ENCODE measurements at regions not wholly inside any gene's neighbourhood (a gene's known extent, or its start where the extent isn't known, plus 50 kb on each side); places are given as distances from the start of the nearest gene placed in this dataset.
"Not testable (repeated sequence)": the region's sequence is repeated elsewhere in the genome, so short reads cannot be mapped to it uniquely, and the experiment has no call there.

GRCh38 chr20:1747953-1748577 lies 90.5 kb upstream of the SIRPG start:
- no peak overlapping the region for H3K27ac Mint-ChIP-seq
- intact Hi-C loops (cut with micrococcal nuclease): no loop called here
- POLR2A ChIA-PET (ENCODE audit: partially characterized antibody): no interaction called here
- H3K9me3 Mint-ChIP-seq: peaks cover 0 to 17% (median 11%) of the 10 kb centered on the region in 8 donors
- no peaks in the 10 kb centered on the region for H3K27me3 ChIP-seq (ENCODE audit: insufficient read depth, low read length)
- no peak for DNase-seq
- H3K4me1 Mint-ChIP-seq: no peaks in the 10 kb centered on the region
- CTCF ChIA-PET (ENCODE audit: partially characterized antibody): no interaction called here
- H3K4me3 ChIP-seq (ENCODE audit: low read length in 2 of 2): no peak overlapping the region
- H3K27me3 Mint-ChIP-seq: peaks cover 2 to 6% of the 10 kb centered on the region in 2 donors
- H3K4me1 ChIP-seq (ENCODE audit: insufficient read depth, low read length): no peaks in the 10 kb centered on the region
- H3K36me3 ChIP-seq (ENCODE audit: insufficient read depth, low read length): no peaks in the 10 kb centered on the region
- H3K36me3 Mint-ChIP-seq: no peaks in the 10 kb centered on the region
- H3K9me3 ChIP-seq (ENCODE audit: control insufficient read depth in 1 of 2, low read length in 2 of 2): no peaks in the 10 kb centered on the region
- no peak overlapping the region for H3K4me3 Mint-ChIP-seq
- no peak overlapping the region for H3K27ac ChIP-seq (ENCODE audit: low read depth, low read length)

- H3K4me1 Mint-ChIP-seq; H3K27me3 Mint-ChIP-seq; H3K36me3 ChIP-seq (ENCODE audit: insufficient read depth, low read length); H3K4me3 ChIP-seq (ENCODE audit: low read length in 2 of 2); H3K27ac ChIP-seq (ENCODE audit: low read depth, low read length); H3K36me3 Mint-ChIP-seq; POLR2A ChIA-PET (ENCODE audit: partially characterized antibody); H3K4me3 Mint-ChIP-seq; H3K4me1 ChIP-seq (ENCODE audit: insufficient read depth, low read length); DNase-seq; CTCF ChIA-PET (ENCODE audit: partially characterized antibody); intact Hi-C loops (cut with micrococcal nuclease); H3K9me3 Mint-ChIP-seq; H3K9me3 ChIP-seq (ENCODE audit: control insufficient read depth in 1 of 2, low read length in 2 of 2); H3K27ac Mint-ChIP-seq; H3K27me3 ChIP-seq (ENCODE audit: insufficient read depth, low read length): not testable (repeated sequence)
Measured at GRCh38 chr20:1742049-1742434, 84.5 kb upstream of the SIRPG start.

- H3K27ac Mint-ChIP-seq: no peak overlapping the region
- no peak overlapping the region for H3K4me3 Mint-ChIP-seq
- Histone ChIP-seq H3K36me3 (ENCODE audit: insufficient read depth, low read length) (no peaks in the 10 kb centered on the region), H3K27ac (ENCODE audit: low read depth, low read length) (no peak overlapping the region), H3K9me3 (ENCODE audit: control insufficient read depth in 1 of 2, low read length in 2 of 2) (no peaks in the 10 kb centered on the region), H3K4me1 (ENCODE audit: insufficient read depth, low read length) (no peaks in the 10 kb centered on the region), H3K27me3 (ENCODE audit: insufficient read depth, low read length) (no peaks in the 10 kb centered on the region), H3K4me3 (ENCODE audit: low read length in 2 of 2) (no peak overlapping the region)
- DNase-seq: no peak
- no peaks in the 10 kb centered on the region for H3K36me3 Mint-ChIP-seq
- peaks cover 7 to 9% of the 10 kb centered on the region in 2 donors for H3K27me3 Mint-ChIP-seq
- ChIA-PET POLR2A (ENCODE audit: partially characterized antibody) (no interaction called here), CTCF (ENCODE audit: partially characterized antibody) (interaction anchor here (1.2 to 1.8 kb wide), 2 partner anchors 12 to 36 kb away, joined by 3 to 6 read pairs; no protein-coding TSS in a partner anchor)
- no peaks in the 10 kb centered on the region for H3K9me3 Mint-ChIP-seq
- intact Hi-C loops (cut with micrococcal nuclease): no loop called here
- peaks cover 0 to 1% (median 0%) of the 10 kb centered on the region in 4 donors for H3K4me1 Mint-ChIP-seq
Measured at GRCh38 chr20:1741309-1742048, 83.9 kb upstream of the SIRPG start.

- Mint-ChIP-seq H3K27ac (no peak overlapping the region), H3K4me3 (no peak overlapping the region)
Measured at GRCh38 chr20:1737134-1737533, 79.6 kb upstream of the SIRPG start.

GRCh38 chr20:1735417-1736089 lies 78.0 kb upstream of the SIRPG start:
- H3K4me1 ChIP-seq (ENCODE audit: insufficient read depth, low read length): peaks cover 33% of the 10 kb centered on the region
- H3K4me3 ChIP-seq (ENCODE audit: low read length in 2 of 2): no peak overlapping the region
- ChIA-PET POLR2A (ENCODE audit: partially characterized antibody) (interaction anchor here (0.7 to 1.8 kb wide), 3 partner anchors 41 to 180 kb away, joined by 3 to 7 read pairs (median 5); no protein-coding TSS in a partner anchor), CTCF (ENCODE audit: partially characterized antibody) (interaction anchor here (0.8 to 3.0 kb wide), 23 partner anchors 16 to 233 kb away, joined by 3 to 68 read pairs (median 6); partner anchors contain the start of gene SIRPD)
- peaks cover 7 to 23% (median 13%) of the 10 kb centered on the region in 4 donors for H3K4me1 Mint-ChIP-seq
- intact Hi-C loops (cut with micrococcal nuclease): loop anchor here (2.0 kb wide), 3 partner anchors 113 to 269 kb away; partner anchors contain the start of gene NSFL1C
- no peak for DNase-seq
- H3K27ac Mint-ChIP-seq: no peak overlapping the region
- H3K27me3 ChIP-seq (ENCODE audit: insufficient read depth, low read length): no peaks in the 10 kb centered on the region
- H3K27me3 Mint-ChIP-seq: peaks cover 3 to 5% of the 10 kb centered on the region in 2 donors
- H3K9me3 ChIP-seq (ENCODE audit: control insufficient read depth in 1 of 2, low read length in 2 of 2): no peaks in the 10 kb centered on the region
- H3K4me3 Mint-ChIP-seq: no peak overlapping the region
- H3K9me3 Mint-ChIP-seq: no peaks in the 10 kb centered on the region
- no peaks in the 10 kb centered on the region for H3K36me3 ChIP-seq (ENCODE audit: insufficient read depth, low read length)
- H3K27ac ChIP-seq (ENCODE audit: low read depth, low read length): no peak overlapping the region
- no peaks in the 10 kb centered on the region for H3K36me3 Mint-ChIP-seq

More at GRCh38 chr20:1737134-1737533, 79.6 kb upstream of the SIRPG start:
- Histone ChIP-seq H3K4me3 (ENCODE audit: low read length in 2 of 2) (no peak overlapping the region), H3K4me1 (ENCODE audit: insufficient read depth, low read length) (peaks cover 17% of the 10 kb centered on the region), H3K36me3 (ENCODE audit: insufficient read depth, low read length) (no peaks in the 10 kb centered on the region), H3K9me3 (ENCODE audit: control insufficient read depth in 1 of 2, low read length in 2 of 2) (no peaks in the 10 kb centered on the region), H3K27me3 (ENCODE audit: insufficient read depth, low read length) (no peaks in the 10 kb centered on the region), H3K27ac (ENCODE audit: low read depth, low read length) (no peak overlapping the region)
- Mint-ChIP-seq H3K9me3 (no peaks in the 10 kb centered on the region), H3K4me1 (peaks cover 7 to 10% (median 8%) of the 10 kb centered on the region in 4 donors), H3K27me3 (peaks cover 6 to 7% of the 10 kb centered on the region in 2 donors), H3K36me3 (no peaks in the 10 kb centered on the region)
- no peak for DNase-seq
- ChIA-PET POLR2A (ENCODE audit: partially characterized antibody) (no interaction called here), CTCF (ENCODE audit: partially characterized antibody) (interaction anchor here (0.6 to 2.6 kb wide), 3 partner anchors 29 to 181 kb away, joined by 3 to 10 read pairs (median 5); no protein-coding TSS in a partner anchor)
- intact Hi-C loops (cut with micrococcal nuclease): no loop called here

- Mint-ChIP-seq H3K4me3 (peak overlapping the region in 2 of 8 donors; percentile 17 to 30), H3K27ac (peak overlapping the region in 3 of 7 donors; percentile 8 to 25 (median 25)), H3K9me3 (no peaks in the 10 kb centered on the region), H3K4me1 (peaks cover 7 to 23% (median 13%) of the 10 kb centered on the region in 4 donors), H3K36me3 (no peaks in the 10 kb centered on the region), H3K27me3 (peaks cover 0 to under 1% of the 10 kb centered on the region in 2 donors)
- no peak overlapping the region for H3K4me3 ChIP-seq (ENCODE audit: low read length in 2 of 2)
- no peaks in the 10 kb centered on the region for H3K27me3 ChIP-seq (ENCODE audit: insufficient read depth, low read length)
- CTCF ChIA-PET (ENCODE audit: partially characterized antibody): interaction anchor here (0.7 to 3.0 kb wide), 43 partner anchors 12 to 273 kb away, joined by 3 to 68 read pairs (median 4); partner anchors contain the start of genes NSFL1C and SIRPD
- peaks cover 33% of the 10 kb centered on the region for H3K4me1 ChIP-seq (ENCODE audit: insufficient read depth, low read length)
- peak in 4 of 5 donors; percentile 40 to 45 (median 42) for DNase-seq
- H3K9me3 ChIP-seq (ENCODE audit: control insufficient read depth in 1 of 2, low read length in 2 of 2): no peaks in the 10 kb centered on the region
- H3K36me3 ChIP-seq (ENCODE audit: insufficient read depth, low read length): no peaks in the 10 kb centered on the region
- POLR2A ChIA-PET (ENCODE audit: partially characterized antibody): interaction anchor here (0.6 to 1.8 kb wide), 6 partner anchors 58 to 201 kb away, joined by 3 to 7 read pairs (median 4); no protein-coding TSS in a partner anchor
- no peak overlapping the region for H3K27ac ChIP-seq (ENCODE audit: low read depth, low read length)
- intact Hi-C loops (cut with micrococcal nuclease): loop anchor here (1.0 to 5.0 kb wide), 9 partner anchors 47 to 268 kb away; partner anchors contain the start of genes NSFL1C and SIRPG
Measured at GRCh38 chr20:1734269-1734858, 76.8 kb upstream of the SIRPG start.
